ENCODE measurements at regions not wholly inside any gene's neighbourhood (a gene's known extent, or its start where the extent isn't known, plus 50 kb on each side); places are given as distances from the start of the nearest gene placed in this dataset.
"Not testable (repeated sequence)": the region's sequence is repeated elsewhere in the genome, so short reads cannot be mapped to it uniquely, and the experiment has no call there.

GRCh38 chr1:72438270-72438669 lies 155.9 kb upstream of the NEGR1 start:
- no peaks in the 10 kb centered on the region for H3K4me1 ChIP-seq (ENCODE audit: low read depth)
- TF ChIP-seq CTCF (IDR thresholded peaks at IDR 0.05): no peak
- intact Hi-C loops (cut with DNase I, micrococcal nuclease): no loop called here
- ATAC-seq: no peak
- no peak for DNase-seq
- H3K36me3 ChIP-seq (ENCODE audit: low read depth): no peaks in the 10 kb centered on the region
- no peak overlapping the region for H3K4me3 ChIP-seq
- H3K9me3 ChIP-seq: no peaks in the 10 kb centered on the region

GRCh38 chr1:72435025-72435424 lies 152.7 kb upstream of the NEGR1 start:
- DNase-seq (no peak), ATAC-seq (no peak)
- Histone ChIP-seq H3K4me1 (ENCODE audit: low read depth) (no peaks in the 10 kb centered on the region), H3K9me3 (no peaks in the 10 kb centered on the region), H3K4me3 (no peak overlapping the region), H3K36me3 (ENCODE audit: low read depth) (no peaks in the 10 kb centered on the region)
- no peak for TF ChIP-seq CTCF (IDR thresholded peaks at IDR 0.05)
- intact Hi-C loops (cut with DNase I, micrococcal nuclease): no loop called here

GRCh38 chr1:72434070-72434469 lies 151.7 kb upstream of the NEGR1 start:
- H3K9me3 ChIP-seq: no peaks in the 10 kb centered on the region
- intact Hi-C loops (cut with DNase I, micrococcal nuclease): no loop called here
- DNase-seq (no peak), ATAC-seq (no peak)
- H3K4me1 ChIP-seq (ENCODE audit: low read depth): no peaks in the 10 kb centered on the region
- no peak overlapping the region for H3K4me3 ChIP-seq
- TF ChIP-seq CTCF (IDR thresholded peaks at IDR 0.05): no peak
- no peaks in the 10 kb centered on the region for H3K36me3 ChIP-seq (ENCODE audit: low read depth)

- no peak overlapping the region for H3K4me3 ChIP-seq
- no peak for TF ChIP-seq CTCF (IDR thresholded peaks at IDR 0.05)
- DNase-seq: no peak
- no peaks in the 10 kb centered on the region for H3K4me1 ChIP-seq (ENCODE audit: low read depth)
- H3K9me3 ChIP-seq: no peaks in the 10 kb centered on the region
- intact Hi-C loops (cut with DNase I, micrococcal nuclease): no loop called here
- no peaks in the 10 kb centered on the region for H3K36me3 ChIP-seq (ENCODE audit: low read depth)
- no peak for ATAC-seq
Measured at GRCh38 chr1:72433591-72433990, 151.3 kb upstream of the NEGR1 start.

- ATAC-seq: no peak
- DNase-seq: no peak
- no peaks in the 10 kb centered on the region for H3K9me3 ChIP-seq
- no peak for TF ChIP-seq CTCF (IDR thresholded peaks at IDR 0.05)
- H3K4me3 ChIP-seq: no peak overlapping the region
- no peaks in the 10 kb centered on the region for H3K36me3 ChIP-seq (ENCODE audit: low read depth)
- no peaks in the 10 kb centered on the region for H3K4me1 ChIP-seq (ENCODE audit: low read depth)
- intact Hi-C loops (cut with DNase I, micrococcal nuclease): no loop called here
Measured at GRCh38 chr1:72432645-72433267, 150.4 kb upstream of the NEGR1 start.

GRCh38 chr1:72431810-72432209 lies 149.5 kb upstream of the NEGR1 start:
- Histone ChIP-seq H3K4me1 (ENCODE audit: low read depth) (no peaks in the 10 kb centered on the region), H3K36me3 (ENCODE audit: low read depth) (no peaks in the 10 kb centered on the region), H3K4me3 (no peak overlapping the region), H3K9me3 (no peaks in the 10 kb centered on the region)
- DNase-seq: no peak
- no peak for TF ChIP-seq CTCF (IDR thresholded peaks at IDR 0.05)
- ATAC-seq: no peak
- intact Hi-C loops (cut with DNase I, micrococcal nuclease): no loop called here

GRCh38 chr1:72428276-72428675 lies 145.9 kb upstream of the NEGR1 start:
- intact Hi-C loops (cut with DNase I, micrococcal nuclease); H3K36me3 ChIP-seq (ENCODE audit: low read depth); H3K4me1 ChIP-seq (ENCODE audit: low read depth); ATAC-seq; DNase-seq; H3K9me3 ChIP-seq; H3K4me3 ChIP-seq: not testable (repeated sequence)
